HG03064 (cell line): ENCODE measurements at regions not wholly inside any gene's neighbourhood (a gene's known extent, or its start where the extent isn't known, plus 50 kb on each side); places are given as distances from the start of the nearest gene placed in this dataset.

Source experiments
- ATAC-seq: cut with Tn5 transposase; IDR thresholded peaks from one replicate; pipeline ENCODE4 v1.9.1; 2021; ENCODE audit warnings: low read depth; ENCODE audit not compliant: unreplicated experiment

- ATAC-seq: no peak
Observed at GRCh38 chr1:5488448-5488847, 503.8 kb downstream of the NPHP4 start.

- no peak for ATAC-seq
Observed at GRCh38 chr1:5485968-5486696, 506.1 kb downstream of the NPHP4 start.

- no peak for ATAC-seq
Observed at GRCh38 chr1:5485436-5485835, 506.8 kb downstream of the NPHP4 start.

GRCh38 chr1:5484451-5485165, 507.6 kb downstream of the NPHP4 start:
- no peak for ATAC-seq

GRCh38 chr1:5481889-5482288, 510.3 kb downstream of the NPHP4 start:
- ATAC-seq: no peak

- no peak for ATAC-seq
Observed at GRCh38 chr1:5480906-5481305, 511.3 kb downstream of the NPHP4 start.

GRCh38 chr1:5479876-5480646, 512.2 kb downstream of the NPHP4 start:
- no peak for ATAC-seq

GRCh38 chr1:5478961-5479360, 513.3 kb downstream of the NPHP4 start:
- no peak for ATAC-seq

GRCh38 chr1:5478156-5478695, 514.0 kb downstream of the NPHP4 start:
- ATAC-seq: no peak

GRCh38 chr1:5477716-5478115, 514.5 kb downstream of the NPHP4 start:
- no peak for ATAC-seq

- no peak for ATAC-seq
Observed at GRCh38 chr1:5475572-5475971, 516.7 kb downstream of the NPHP4 start.

- no peak for ATAC-seq
Observed at GRCh38 chr1:5473268-5473667, 519.0 kb downstream of the NPHP4 start.

GRCh38 chr1:5466487-5466886, 525.7 kb downstream of the NPHP4 start:
- ATAC-seq: no peak

- no peak for ATAC-seq
Observed at GRCh38 chr1:5465281-5465711, 526.9 kb downstream of the NPHP4 start.

GRCh38 chr1:5464366-5464765, 527.9 kb downstream of the NPHP4 start:
- ATAC-seq: no peak

GRCh38 chr1:5460974-5461373, 531.3 kb downstream of the NPHP4 start:
- no peak for ATAC-seq

- no peak for ATAC-seq
Observed at GRCh38 chr1:5459839-5460610, 532.2 kb downstream of the NPHP4 start.

- no peak for ATAC-seq
Observed at GRCh38 chr1:5458248-5458647, 534.0 kb downstream of the NPHP4 start.

GRCh38 chr1:5456090-5456811, 536.0 kb downstream of the NPHP4 start:
- no peak for ATAC-seq

GRCh38 chr1:5455651-5456050, 536.6 kb downstream of the NPHP4 start:
- no peak for ATAC-seq
